ENCODE measurements at regions not wholly inside any gene's neighbourhood (a gene's known extent, or its start where the extent isn't known, plus 50 kb on each side); places are given as distances from the start of the nearest gene placed in this dataset.
A peak's percentile ranks its signal among the peaks of the same experiment; 100 is the strongest.

DNA sequence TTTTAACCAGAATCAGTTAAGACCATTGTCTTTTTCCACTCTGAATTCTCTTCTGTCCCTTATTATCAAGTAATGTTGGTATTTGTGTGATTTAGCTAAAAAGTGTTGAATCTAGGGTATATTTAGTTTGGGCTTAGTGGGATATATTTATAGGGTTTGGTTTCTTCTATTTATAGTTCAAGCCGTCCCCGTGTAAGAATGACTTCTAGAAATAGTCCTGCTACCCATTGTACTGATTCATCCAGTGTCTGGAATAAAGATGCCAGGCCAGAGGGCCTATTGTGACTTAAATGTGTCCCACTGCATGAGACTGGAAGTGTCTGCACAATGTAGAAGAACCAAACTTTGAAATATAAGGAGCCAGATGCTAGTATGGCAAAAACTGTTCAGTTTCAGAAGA is 364.8 kb downstream of the TNS1 start:
- H3K9me3 ChIP-seq (ENCODE audit: low read length): no peaks in the 10 kb centered on the region
- no peak overlapping the region for H3K4me3 ChIP-seq (ENCODE audit: low read depth in 1 of 2, low read length in 2 of 2)
- no peaks in the 10 kb centered on the region for H3K27me3 ChIP-seq (ENCODE audit: control insufficient read depth in 1 of 2, insufficient read depth in 2 of 2, low read length in 2 of 2)
- no peaks in the 10 kb centered on the region for H3K36me3 ChIP-seq (ENCODE audit: insufficient read depth, low read length)
- no peak overlapping the region for H3K27ac ChIP-seq (ENCODE audit: low read depth, low read length)
- peaks cover 14% of the 10 kb centered on the region for H3K4me1 ChIP-seq (ENCODE audit: insufficient read depth, low read length)
- H3K9ac ChIP-seq (ENCODE audit: low read length): no peak overlapping the region

- Histone ChIP-seq H3K36me3 (ENCODE audit: insufficient read depth, low read length) (no peaks in the 10 kb centered on the region), H3K4me3 (ENCODE audit: low read depth in 1 of 2, low read length in 2 of 2) (no peak overlapping the region), H3K4me1 (ENCODE audit: insufficient read depth, low read length) (peaks cover 13% of the 10 kb centered on the region), H3K27ac (ENCODE audit: low read depth, low read length) (no peak overlapping the region), H3K9ac (ENCODE audit: low read length) (no peak overlapping the region), H3K27me3 (ENCODE audit: control insufficient read depth in 1 of 2, insufficient read depth in 2 of 2, low read length in 2 of 2) (no peaks in the 10 kb centered on the region), H3K9me3 (ENCODE audit: low read length) (no peaks in the 10 kb centered on the region)
Observed at GRCh38 chr2:217636991-217637561, 365.7 kb downstream of the TNS1 start.

- Histone ChIP-seq H3K9ac (ENCODE audit: low read length) (no peak overlapping the region), H3K36me3 (ENCODE audit: insufficient read depth, low read length) (no peaks in the 10 kb centered on the region), H3K4me1 (ENCODE audit: insufficient read depth, low read length) (peaks cover 13% of the 10 kb centered on the region), H3K27me3 (ENCODE audit: control insufficient read depth in 1 of 2, insufficient read depth in 2 of 2, low read length in 2 of 2) (no peaks in the 10 kb centered on the region), H3K9me3 (ENCODE audit: low read length) (no peaks in the 10 kb centered on the region), H3K4me3 (ENCODE audit: low read depth in 1 of 2, low read length in 2 of 2) (no peak overlapping the region), H3K27ac (ENCODE audit: low read depth, low read length) (no peak overlapping the region)
Observed at GRCh38 chr2:217636578-217636977, 366.2 kb downstream of the TNS1 start.

DNA sequence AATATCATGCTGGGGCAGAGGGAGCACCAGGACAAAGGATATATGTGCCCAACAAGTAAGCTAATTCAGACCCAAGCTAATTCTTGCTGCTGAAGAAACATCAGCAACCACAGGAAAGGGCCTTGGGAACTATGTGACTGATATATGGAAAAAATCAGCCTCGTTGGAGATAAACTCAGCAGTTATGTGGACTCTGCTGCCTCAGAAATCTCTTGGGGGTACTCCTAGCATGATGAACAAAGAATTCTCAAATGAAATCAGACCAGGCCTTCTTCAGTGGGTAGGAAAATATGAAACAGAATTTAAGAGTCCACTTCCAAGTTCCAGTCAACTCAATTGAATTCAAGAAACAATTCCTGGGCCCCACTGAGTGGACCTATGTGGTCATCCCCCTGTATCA is 367.9 kb downstream of the TNS1 start:
- Histone ChIP-seq H3K36me3 (ENCODE audit: insufficient read depth, low read length) (no peaks in the 10 kb centered on the region), H3K27ac (ENCODE audit: low read depth, low read length) (no peak overlapping the region), H3K27me3 (ENCODE audit: control insufficient read depth in 1 of 2, insufficient read depth in 2 of 2, low read length in 2 of 2) (no peaks in the 10 kb centered on the region), H3K9ac (ENCODE audit: low read length) (no peak overlapping the region), H3K4me1 (ENCODE audit: insufficient read depth, low read length) (peaks cover 11% of the 10 kb centered on the region), H3K9me3 (ENCODE audit: low read length) (no peaks in the 10 kb centered on the region), H3K4me3 (ENCODE audit: low read depth in 1 of 2, low read length in 2 of 2) (no peak overlapping the region)

- Histone ChIP-seq H3K27ac (ENCODE audit: low read depth, low read length) (no peak overlapping the region), H3K36me3 (ENCODE audit: insufficient read depth, low read length) (no peaks in the 10 kb centered on the region), H3K9me3 (ENCODE audit: low read length) (no peaks in the 10 kb centered on the region), H3K4me1 (ENCODE audit: insufficient read depth, low read length) (peaks cover 26% of the 10 kb centered on the region), H3K4me3 (ENCODE audit: low read depth in 1 of 2, low read length in 2 of 2) (no peak overlapping the region), H3K27me3 (ENCODE audit: control insufficient read depth in 1 of 2, insufficient read depth in 2 of 2, low read length in 2 of 2) (no peaks in the 10 kb centered on the region), H3K9ac (ENCODE audit: low read length) (no peak overlapping the region)
Observed at GRCh38 chr2:217632043-217632442, 370.8 kb downstream of the TNS1 start.

DNA sequence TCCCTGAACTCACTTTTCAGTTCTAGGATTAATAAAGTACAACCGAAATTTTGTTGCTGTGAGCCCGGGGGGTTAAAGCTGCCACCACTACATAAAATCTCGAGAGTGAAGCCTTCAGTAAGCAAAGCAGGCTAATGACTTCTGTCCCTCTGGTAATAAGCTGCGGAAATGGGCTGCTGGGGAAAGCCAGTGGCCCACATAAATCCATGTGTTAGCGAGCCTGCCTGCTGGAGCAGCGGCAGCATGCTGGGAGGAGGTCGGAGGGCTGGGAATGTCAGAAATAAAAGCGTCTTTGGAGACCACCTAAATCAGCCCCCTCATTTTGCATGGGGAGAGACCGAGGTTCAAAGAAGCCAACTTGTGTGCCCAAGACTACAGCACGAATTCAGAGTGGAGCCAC is 371.7 kb downstream of the TNS1 start:
- H3K36me3 ChIP-seq (ENCODE audit: insufficient read depth, low read length): no peaks in the 10 kb centered on the region
- peaks cover 26% of the 10 kb centered on the region for H3K4me1 ChIP-seq (ENCODE audit: insufficient read depth, low read length)
- no peak overlapping the region for H3K27ac ChIP-seq (ENCODE audit: low read depth, low read length)
- H3K27me3 ChIP-seq (ENCODE audit: control insufficient read depth in 1 of 2, insufficient read depth in 2 of 2, low read length in 2 of 2): no peaks in the 10 kb centered on the region
- no peak overlapping the region for H3K4me3 ChIP-seq (ENCODE audit: low read depth in 1 of 2, low read length in 2 of 2)
- no peaks in the 10 kb centered on the region for H3K9me3 ChIP-seq (ENCODE audit: low read length)
- H3K9ac ChIP-seq (ENCODE audit: low read length): no peak overlapping the region

GRCh38 chr2:217629347-217629746 is 373.4 kb downstream of the TNS1 start:
- Histone ChIP-seq H3K4me1 (ENCODE audit: insufficient read depth, low read length) (peaks cover 40% of the 10 kb centered on the region), H3K9ac (ENCODE audit: low read length) (no peak overlapping the region), H3K36me3 (ENCODE audit: insufficient read depth, low read length) (no peaks in the 10 kb centered on the region)

DNA sequence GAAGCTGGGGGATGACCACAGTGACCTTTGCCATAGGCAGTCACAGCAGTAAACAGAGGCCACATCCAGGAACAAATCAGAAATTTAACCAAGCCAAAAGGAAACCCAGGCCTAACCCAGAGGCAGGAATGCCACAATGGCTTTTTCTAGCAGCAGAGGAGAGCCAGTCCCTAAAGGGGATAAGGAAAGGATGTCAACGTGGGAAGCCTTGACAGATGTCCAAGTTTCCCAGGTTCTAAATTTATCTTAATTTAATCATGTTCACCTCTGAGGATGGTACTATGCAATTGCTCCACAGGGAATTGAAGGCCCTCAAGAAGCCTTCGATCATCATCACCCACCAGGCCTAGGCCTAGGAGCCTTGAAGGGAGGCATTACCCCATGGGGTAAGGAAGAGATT is 374.7 kb downstream of the TNS1 start:
- H3K27me3 ChIP-seq (ENCODE audit: control insufficient read depth in 1 of 2, insufficient read depth in 2 of 2, low read length in 2 of 2): no peaks in the 10 kb centered on the region
- H3K9ac ChIP-seq (ENCODE audit: low read length): no peak overlapping the region
- peak overlapping the region; percentile 38 for H3K27ac ChIP-seq (ENCODE audit: low read depth, low read length)
- H3K9me3 ChIP-seq (ENCODE audit: low read length): no peaks in the 10 kb centered on the region
- peaks cover 42% of the 10 kb centered on the region for H3K4me1 ChIP-seq (ENCODE audit: insufficient read depth, low read length)
- no peaks in the 10 kb centered on the region for H3K36me3 ChIP-seq (ENCODE audit: insufficient read depth, low read length)
- no peak overlapping the region for H3K4me3 ChIP-seq (ENCODE audit: low read depth in 1 of 2, low read length in 2 of 2)

More at GRCh38 chr2:217629347-217629746, 373.4 kb downstream of the TNS1 start:
- no peak overlapping the region for H3K4me3 ChIP-seq (ENCODE audit: low read depth in 1 of 2, low read length in 2 of 2)
- H3K27ac ChIP-seq (ENCODE audit: low read depth, low read length): no peak overlapping the region
- no peaks in the 10 kb centered on the region for H3K9me3 ChIP-seq (ENCODE audit: low read length)
- H3K27me3 ChIP-seq (ENCODE audit: control insufficient read depth in 1 of 2, insufficient read depth in 2 of 2, low read length in 2 of 2): no peaks in the 10 kb centered on the region

- Histone ChIP-seq H3K4me1 (ENCODE audit: insufficient read depth, low read length) (peaks cover 48% of the 10 kb centered on the region), H3K36me3 (ENCODE audit: insufficient read depth, low read length) (no peaks in the 10 kb centered on the region), H3K9me3 (ENCODE audit: low read length) (no peaks in the 10 kb centered on the region), H3K9ac (ENCODE audit: low read length) (no peak overlapping the region), H3K27ac (ENCODE audit: low read depth, low read length) (peak overlapping the region; percentile 59), H3K27me3 (ENCODE audit: control insufficient read depth in 1 of 2, insufficient read depth in 2 of 2, low read length in 2 of 2) (no peaks in the 10 kb centered on the region), H3K4me3 (ENCODE audit: low read depth in 1 of 2, low read length in 2 of 2) (no peak overlapping the region)
Observed at GRCh38 chr2:217626926-217627325, 375.9 kb downstream of the TNS1 start.

GRCh38 chr2:217625557-217626169 is 377.1 kb downstream of the TNS1 start:
- peaks cover 53% of the 10 kb centered on the region for H3K4me1 ChIP-seq (ENCODE audit: insufficient read depth, low read length)
- peak overlapping the region; percentile 59 for H3K27ac ChIP-seq (ENCODE audit: low read depth, low read length)
- H3K9me3 ChIP-seq (ENCODE audit: low read length): no peaks in the 10 kb centered on the region
- H3K36me3 ChIP-seq (ENCODE audit: insufficient read depth, low read length): no peaks in the 10 kb centered on the region
- no peak overlapping the region for H3K4me3 ChIP-seq (ENCODE audit: low read depth in 1 of 2, low read length in 2 of 2)
- no peaks in the 10 kb centered on the region for H3K27me3 ChIP-seq (ENCODE audit: control insufficient read depth in 1 of 2, insufficient read depth in 2 of 2, low read length in 2 of 2)
- no peak overlapping the region for H3K9ac ChIP-seq (ENCODE audit: low read length)

GRCh38 chr2:217623281-217623912 is 379.4 kb downstream of the TNS1 start:
- Histone ChIP-seq H3K4me3 (ENCODE audit: low read depth in 1 of 2, low read length in 2 of 2) (no peak overlapping the region), H3K9me3 (ENCODE audit: low read length) (no peaks in the 10 kb centered on the region), H3K9ac (ENCODE audit: low read length) (no peak overlapping the region), H3K4me1 (ENCODE audit: insufficient read depth, low read length) (peaks cover 47% of the 10 kb centered on the region), H3K27ac (ENCODE audit: low read depth, low read length) (peak overlapping the region; percentile 22), H3K27me3 (ENCODE audit: control insufficient read depth in 1 of 2, insufficient read depth in 2 of 2, low read length in 2 of 2) (no peaks in the 10 kb centered on the region), H3K36me3 (ENCODE audit: insufficient read depth, low read length) (no peaks in the 10 kb centered on the region)

All from muscle layer of colon (tissue), 2 donors.